ENCODE measurements at regions not wholly inside any gene's neighbourhood (a gene's known extent, or its start where the extent isn't known, plus 50 kb on each side); places are given as distances from the start of the nearest gene placed in this dataset.

- TF ChIP-seq POLR2A (IDR thresholded peaks at IDR 0.05), result no peak
- TF ChIP-seq, protein P1, sequence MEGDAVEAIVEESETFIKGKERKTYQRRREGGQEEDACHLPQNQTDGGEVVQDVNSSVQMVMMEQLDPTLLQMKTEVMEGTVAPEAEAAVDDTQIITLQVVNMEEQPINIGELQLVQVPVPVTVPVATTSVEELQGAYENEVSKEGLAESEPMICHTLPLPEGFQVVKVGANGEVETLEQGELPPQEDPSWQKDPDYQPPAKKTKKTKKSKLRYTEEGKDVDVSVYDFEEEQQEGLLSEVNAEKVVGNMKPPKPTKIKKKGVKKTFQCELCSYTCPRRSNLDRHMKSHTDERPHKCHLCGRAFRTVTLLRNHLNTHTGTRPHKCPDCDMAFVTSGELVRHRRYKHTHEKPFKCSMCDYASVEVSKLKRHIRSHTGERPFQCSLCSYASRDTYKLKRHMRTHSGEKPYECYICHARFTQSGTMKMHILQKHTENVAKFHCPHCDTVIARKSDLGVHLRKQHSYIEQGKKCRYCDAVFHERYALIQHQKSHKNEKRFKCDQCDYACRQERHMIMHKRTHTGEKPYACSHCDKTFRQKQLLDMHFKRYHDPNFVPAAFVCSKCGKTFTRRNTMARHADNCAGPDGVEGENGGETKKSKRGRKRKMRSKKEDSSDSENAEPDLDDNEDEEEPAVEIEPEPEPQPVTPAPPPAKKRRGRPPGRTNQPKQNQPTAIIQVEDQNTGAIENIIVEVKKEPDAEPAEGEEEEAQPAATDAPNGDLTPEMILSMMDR (IDR thresholded peaks at IDR 0.05), result no peak
Observed at GRCh38 chr16:60674241-60674640, 1362.0 kb downstream of the CDH8 start.

All from testis (tissue), 2 donors.